Smooth muscle cell (in vitro differentiated cells): ENCODE measurements at regions not wholly inside any gene's neighbourhood (a gene's known extent, or its start where the extent isn't known, plus 50 kb on each side); places are given as distances from the start of the nearest gene placed in this dataset.

Experiments
- DNase-seq: peaks from one replicate; lab custom pipeline; 2025; ENCODE audit not compliant: unreplicated experiment; lab: John Stamatoyannopoulos, UW
- H2AFZ ChIP-seq: fragments of 200-600 bp; sonication (generic); 2 replicates; pipeline ENCODE4 v1.6.0; 2016; ENCODE audit warnings: antibody characterized with exemption, low read depth, mild to moderate bottlenecking
- H3F3A ChIP-seq: fragments of 200-600 bp; sonication (generic); 2 replicates; pipeline ENCODE4 v1.6.0; 2017; ENCODE audit warnings: antibody characterized with exemption, low read depth
- H3K27ac ChIP-seq: fragments of 200-600 bp; sonication (generic); 2 replicates; pipeline ENCODE4 v1.5.1; 2016; ENCODE audit warnings: low read depth, mild to moderate bottlenecking
- H3K27me3 ChIP-seq: fragments of 200-600 bp; sonication (generic); 2 replicates; pipeline ENCODE4 v1.6.1; 2016; ENCODE audit warnings: low read depth, mild to moderate bottlenecking
- H3K36me3 ChIP-seq: fragments of 200-600 bp; sonication (generic); 2 replicates; pipeline ENCODE4 v1.5.1; 2016; ENCODE audit warnings: low read depth
- H3K4me1 ChIP-seq: fragments of 200-600 bp; sonication (generic); 2 replicates; pipeline ENCODE4 v1.5.1; 2016; ENCODE audit warnings: low read depth
- H3K4me2 ChIP-seq: fragments of 200-600 bp; sonication (generic); 2 replicates; pipeline ENCODE4 v1.6.0; 2016; ENCODE audit warnings: mild to moderate bottlenecking
- H3K4me3 ChIP-seq: fragments of 200-600 bp; sonication (generic); 2 replicates; pipeline ENCODE4 v1.5.1; 2016; ENCODE audit warnings: mild to moderate bottlenecking
- H3K79me2 ChIP-seq: fragments of 200-600 bp; sonication (generic); 2 replicates; pipeline ENCODE4 v1.6.0; 2016; ENCODE audit warnings: low read depth, mild to moderate bottlenecking
- H3K9ac ChIP-seq: fragments of 200-600 bp; sonication (generic); 2 replicates; pipeline ENCODE4 v1.6.0; 2016; ENCODE audit warnings: low read depth
- H3K9me3 ChIP-seq: fragments of 200-600 bp; sonication (generic); replicated peaks from 2 replicates; pipeline ENCODE4 v1.5.1; 2016; ENCODE audit warnings: low read depth
- H4K20me1 ChIP-seq: fragments of 200-600 bp; sonication (generic); 2 replicates; pipeline ENCODE4 v1.6.0; 2016; ENCODE audit warnings: low read depth
- CTCF ChIP-seq: fragments of 200-600 bp; sonication (generic); IDR thresholded peaks from 2 replicates; pipeline ENCODE4 v1.5.1; 2017; ENCODE audit warnings: borderline replicate concordance, mild to moderate bottlenecking, antibody characterized with exemption; ENCODE audit not compliant: insufficient read depth, poor library complexity, severe bottlenecking
- WGBS: methylation state at CpG from one replicate; pipeline ENCODE4 v1.1.7; 2016; ENCODE audit warnings: low lambda C conversion rate; 5-methylcytosine and 5-hydroxymethylcytosine counted together

GRCh38 chr4:159748834-159749444 lies 646.1 kb downstream of the RAPGEF2 start:
- no peak for TF ChIP-seq CTCF
- Histone ChIP-seq H3K27ac (no peak overlapping the region), H3K36me3 (no peaks in the 10 kb centered on the region), H2AFZ (no peak overlapping the region), H3K9ac (no peak overlapping the region), H3K9me3 (no peaks in the 10 kb centered on the region), H3K4me2 (no peak overlapping the region), H3F3A (no peaks in the 10 kb centered on the region), H3K4me3 (no peak overlapping the region), H4K20me1 (no peaks in the 10 kb centered on the region), H3K27me3 (no peaks in the 10 kb centered on the region), H3K4me1 (no peaks in the 10 kb centered on the region), H3K79me2 (no peaks in the 10 kb centered on the region)
- DNase-seq, result no peak

GRCh38 chr4:159757499-159757898 lies 654.6 kb downstream of the RAPGEF2 start:
- no peaks in the 10 kb centered on the region for H3K9me3 ChIP-seq
- no peaks in the 10 kb centered on the region for H3K36me3 ChIP-seq
- H3K9ac ChIP-seq, result no peak overlapping the region
- DNase-seq, result no peak
- H3K4me3 ChIP-seq, result no peak overlapping the region
- H3K27ac ChIP-seq, result no peak overlapping the region
- no peaks in the 10 kb centered on the region for H3K4me1 ChIP-seq
- no peaks in the 10 kb centered on the region for H3K27me3 ChIP-seq
- H3F3A ChIP-seq, result no peaks in the 10 kb centered on the region
- no peak overlapping the region for H3K4me2 ChIP-seq
- H4K20me1 ChIP-seq, result no peaks in the 10 kb centered on the region
- TF ChIP-seq CTCF, result no peak
- no peaks in the 10 kb centered on the region for H3K79me2 ChIP-seq
- no peak overlapping the region for H2AFZ ChIP-seq
- 84% methylated on average over 2 of the region's 2 CpGs for WGBS

- Histone ChIP-seq H3K27ac (no peak overlapping the region), H3F3A (no peaks in the 10 kb centered on the region), H3K27me3 (no peaks in the 10 kb centered on the region), H3K4me2 (no peak overlapping the region), H3K36me3 (no peaks in the 10 kb centered on the region), H4K20me1 (no peaks in the 10 kb centered on the region), H2AFZ (no peak overlapping the region), H3K9ac (no peak overlapping the region), H3K4me3 (no peak overlapping the region), H3K79me2 (no peaks in the 10 kb centered on the region), H3K4me1 (no peaks in the 10 kb centered on the region), H3K9me3 (no peaks in the 10 kb centered on the region)
- TF ChIP-seq CTCF, result no peak
- WGBS, result 79% methylated on average over 1 of the region's 1 CpG
- no peak for DNase-seq
Measured at GRCh38 chr4:159758061-159758460, 655.2 kb downstream of the RAPGEF2 start.

GRCh38 chr4:159762672-159763071 lies 659.8 kb downstream of the RAPGEF2 start:
- H3K27ac ChIP-seq, result no peak overlapping the region

More at GRCh38 chr4:159762672-159763071, 659.8 kb downstream of the RAPGEF2 start:
- 83% methylated on average over 1 of the region's 1 CpG for WGBS
- no peak for TF ChIP-seq CTCF
- Histone ChIP-seq H2AFZ (no peak overlapping the region), H3K27me3 (no peaks in the 10 kb centered on the region), H3K79me2 (no peaks in the 10 kb centered on the region), H3K36me3 (no peaks in the 10 kb centered on the region), H3K9me3 (no peaks in the 10 kb centered on the region), H3K4me3 (no peak overlapping the region), H3K4me2 (no peak overlapping the region), H3K9ac (no peak overlapping the region), H3K4me1 (peaks cover 6% of the 10 kb centered on the region), H4K20me1 (no peaks in the 10 kb centered on the region), H3F3A (no peaks in the 10 kb centered on the region)
- no peak for DNase-seq
